Fibroblast of lung (primary cell): ENCODE measurements at regions not wholly inside any gene's neighbourhood (a gene's known extent, or its start where the extent isn't known, plus 50 kb on each side); places are given as distances from the start of the nearest gene placed in this dataset.

Experiments used
- DNase-seq, 2 donors: peaks; one replicate each; pipeline versions ENCODE4 v3.0.0 to v3.0.0-alpha.2; 2010; ENCODE audit warnings: low read depth in 2 of 2
- H2AFZ ChIP-seq: 2 replicates; pipeline ENCODE4 v1.5.1; 2012; ENCODE audit warnings: low read length, control low read depth, inconsistent platforms
- H3K27ac ChIP-seq: 2 replicates; pipeline ENCODE4 v1.5.1; 2011; ENCODE audit warnings: low read length, control low read depth; ENCODE audit not compliant: insufficient read depth
- H3K27me3 ChIP-seq: 2 replicates; pipeline ENCODE4 v1.5.1; 2011; ENCODE audit warnings: mild to moderate bottlenecking, low read length; ENCODE audit not compliant: control insufficient read depth, insufficient read depth
- H3K36me3 ChIP-seq: 2 replicates; pipeline ENCODE4 v1.5.1; 2011; ENCODE audit warnings: low read length; ENCODE audit not compliant: control insufficient read depth, insufficient read depth
- H3K4me1 ChIP-seq: 2 replicates; pipeline ENCODE4 v1.5.1; 2011; ENCODE audit warnings: low read length; ENCODE audit not compliant: control insufficient read depth, insufficient read depth; ENCODE audit errors: extremely low read depth
- H3K4me2 ChIP-seq: 2 replicates; pipeline ENCODE4 v1.5.1; 2011; ENCODE audit warnings: low read length, control low read depth; ENCODE audit not compliant: insufficient read depth; ENCODE audit errors: extremely low read depth
- H3K4me3 ChIP-seq, 4 experiments: fragments of 200-600 bp in 1 of 4; sonication (generic) in 1 of 4; replicated peaks in 1 of 4; 2 replicates each; pipeline ENCODE4 v1.5.1; 2011 to 2016; ENCODE audit warnings: low read length in 4 of 4, low read depth in 3 of 4, mild to moderate bottlenecking in 3 of 4, control low read depth in 2 of 4, inconsistent platforms in 1 of 4, mixed read lengths in 1 of 4; ENCODE audit not compliant: insufficient read depth in 1 of 4; ENCODE audit errors: control extremely low read depth in 1 of 4
- H3K79me2 ChIP-seq: 2 replicates; pipeline ENCODE4 v1.5.1; 2012; ENCODE audit warnings: mild to moderate bottlenecking, low read length, inconsistent platforms; ENCODE audit not compliant: control insufficient read depth, insufficient read depth
- H3K9ac ChIP-seq: 2 replicates; pipeline ENCODE4 v1.5.1; 2011; ENCODE audit warnings: mild to moderate bottlenecking, low read length, control low read depth; ENCODE audit not compliant: insufficient read depth
- H3K9me3 ChIP-seq: 2 replicates; pipeline ENCODE4 v1.5.1; 2012; ENCODE audit warnings: low read depth, low read length; ENCODE audit not compliant: control insufficient read depth, insufficient read depth
- H4K20me1 ChIP-seq: 2 replicates; pipeline ENCODE4 v1.5.1; 2011; ENCODE audit warnings: low read length; ENCODE audit not compliant: control insufficient read depth, insufficient read depth; ENCODE audit errors: extremely low read depth
- EZH2 ChIP-seq: IDR thresholded peaks from 2 replicates; pipeline ENCODE4 v1.5.1; 2012; ENCODE audit warnings: low read length, control low read depth, mild to moderate bottlenecking; ENCODE audit errors: missing control alignments
- TF ChIP-seq, protein P1 (sequence below), 2 donors: IDR thresholded peaks in 1 of 2; conservative IDR thresholded peaks in 1 of 2; 1 replicate in 1 of 2; 2 replicates in 1 of 2; pipeline ENCODE4 v1.5.1; 2011 to 2012; ENCODE audit warnings: low read length in 2 of 2, control low read depth in 1 of 2, inconsistent platforms in 1 of 2, low read depth in 1 of 2, mild to moderate bottlenecking in 1 of 2

DNA sequence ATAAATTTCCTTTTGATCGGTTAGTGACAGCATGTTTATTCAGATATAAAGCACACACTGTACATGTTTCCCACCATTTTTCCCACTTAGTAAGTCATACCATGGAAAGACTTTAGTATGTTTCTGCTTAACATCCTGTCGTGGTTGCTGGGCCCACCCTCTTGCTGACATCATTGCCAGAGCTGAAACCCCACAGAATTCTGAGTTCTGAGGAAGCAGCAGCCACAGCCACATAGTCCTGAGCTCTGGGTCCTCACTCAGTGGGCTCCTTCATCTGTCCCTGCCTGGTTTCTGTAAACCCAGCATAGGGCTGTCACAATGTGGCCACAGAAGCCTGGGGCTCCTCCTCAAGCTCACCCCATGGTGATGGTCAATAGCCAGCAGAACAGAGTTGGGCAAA lies 441.5 kb downstream of the ENC1 start:
- peak; percentile 22 to 45 for DNase-seq
- Histone ChIP-seq H3K79me2 (no peaks in the 10 kb centered on the region), H2AFZ (no peak overlapping the region), H4K20me1 (no peaks in the 10 kb centered on the region), H3K4me2 (no peak overlapping the region), H3K27ac (no peak overlapping the region), H3K36me3 (no peaks in the 10 kb centered on the region), H3K27me3 (no peaks in the 10 kb centered on the region), H3K4me1 (no peaks in the 10 kb centered on the region), H3K9ac (no peak overlapping the region), H3K9me3 (no peaks in the 10 kb centered on the region), H3K4me3 (no peak overlapping the region)
- TF ChIP-seq, protein P1, sequence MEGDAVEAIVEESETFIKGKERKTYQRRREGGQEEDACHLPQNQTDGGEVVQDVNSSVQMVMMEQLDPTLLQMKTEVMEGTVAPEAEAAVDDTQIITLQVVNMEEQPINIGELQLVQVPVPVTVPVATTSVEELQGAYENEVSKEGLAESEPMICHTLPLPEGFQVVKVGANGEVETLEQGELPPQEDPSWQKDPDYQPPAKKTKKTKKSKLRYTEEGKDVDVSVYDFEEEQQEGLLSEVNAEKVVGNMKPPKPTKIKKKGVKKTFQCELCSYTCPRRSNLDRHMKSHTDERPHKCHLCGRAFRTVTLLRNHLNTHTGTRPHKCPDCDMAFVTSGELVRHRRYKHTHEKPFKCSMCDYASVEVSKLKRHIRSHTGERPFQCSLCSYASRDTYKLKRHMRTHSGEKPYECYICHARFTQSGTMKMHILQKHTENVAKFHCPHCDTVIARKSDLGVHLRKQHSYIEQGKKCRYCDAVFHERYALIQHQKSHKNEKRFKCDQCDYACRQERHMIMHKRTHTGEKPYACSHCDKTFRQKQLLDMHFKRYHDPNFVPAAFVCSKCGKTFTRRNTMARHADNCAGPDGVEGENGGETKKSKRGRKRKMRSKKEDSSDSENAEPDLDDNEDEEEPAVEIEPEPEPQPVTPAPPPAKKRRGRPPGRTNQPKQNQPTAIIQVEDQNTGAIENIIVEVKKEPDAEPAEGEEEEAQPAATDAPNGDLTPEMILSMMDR (conservative IDR thresholded peaks at IDR 0.05 in 1 of 2, IDR thresholded peaks at IDR 0.05 in 1 of 2; ENCODE audit: low read depth in 1 of 2, low read length in 2 of 2), result no peak
- no peak for TF ChIP-seq EZH2

GRCh38 chr5:74198156-74198555 lies 442.4 kb downstream of the ENC1 start:
- Histone ChIP-seq H3K27me3 (no peaks in the 10 kb centered on the region), H3K9me3 (no peaks in the 10 kb centered on the region), H3K79me2 (no peaks in the 10 kb centered on the region), H3K4me3 (no peak overlapping the region), H3K27ac (no peak overlapping the region), H3K4me1 (no peaks in the 10 kb centered on the region), H2AFZ (no peak overlapping the region), H3K9ac (no peak overlapping the region), H3K36me3 (no peaks in the 10 kb centered on the region), H4K20me1 (no peaks in the 10 kb centered on the region), H3K4me2 (no peak overlapping the region)
- TF ChIP-seq, protein P1 (conservative IDR thresholded peaks at IDR 0.05 in 1 of 2, IDR thresholded peaks at IDR 0.05 in 1 of 2; ENCODE audit: low read depth in 1 of 2, low read length in 2 of 2), result no peak
- no peak for TF ChIP-seq EZH2
- no peak for DNase-seq

DNA sequence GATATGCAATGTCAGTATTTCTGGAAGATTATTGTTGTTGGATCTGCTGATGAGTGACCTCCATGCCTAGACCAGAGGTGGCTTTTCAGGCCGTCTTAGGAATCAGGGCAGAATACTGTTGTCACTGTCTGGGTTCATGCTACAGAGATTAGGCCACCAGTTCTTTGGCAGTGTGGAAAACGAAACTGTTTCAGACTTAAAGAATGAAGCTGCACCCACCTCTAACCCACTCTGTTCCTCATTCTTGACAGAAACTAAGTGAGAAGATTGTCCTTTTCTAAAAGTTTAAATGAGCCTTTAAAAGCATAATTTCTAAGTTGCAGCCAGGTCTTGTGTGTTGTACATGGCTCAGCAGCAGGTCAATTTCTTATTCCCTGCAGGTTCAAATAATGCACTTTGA lies 444.3 kb downstream of the ENC1 start:
- DNase-seq, result no peak
- H4K20me1 ChIP-seq, result no peaks in the 10 kb centered on the region
- no peak overlapping the region for H3K4me3 ChIP-seq
- H2AFZ ChIP-seq, result no peak overlapping the region
- TF ChIP-seq EZH2, result no peak
- TF ChIP-seq, protein P1 (conservative IDR thresholded peaks at IDR 0.05 in 1 of 2, IDR thresholded peaks at IDR 0.05 in 1 of 2; ENCODE audit: low read depth in 1 of 2, low read length in 2 of 2), result no peak
- no peaks in the 10 kb centered on the region for H3K4me1 ChIP-seq
- H3K27ac ChIP-seq, result no peak overlapping the region
- no peak overlapping the region for H3K4me2 ChIP-seq
- H3K9me3 ChIP-seq, result no peaks in the 10 kb centered on the region
- no peaks in the 10 kb centered on the region for H3K79me2 ChIP-seq
- H3K9ac ChIP-seq, result no peak overlapping the region
- H3K36me3 ChIP-seq, result no peaks in the 10 kb centered on the region
- H3K27me3 ChIP-seq, result no peaks in the 10 kb centered on the region
